HG03159 (cell line): ENCODE measurements at regions not wholly inside any gene's neighbourhood (a gene's known extent, or its start where the extent isn't known, plus 50 kb on each side); places are given as distances from the start of the nearest gene placed in this dataset.
"Not testable (repeated sequence)": the region's sequence is repeated elsewhere in the genome, so short reads cannot be mapped to it uniquely, and the experiment has no call there.

Experiments used
- ATAC-seq: cut with Tn5 transposase; IDR thresholded peaks from one replicate; pipeline ENCODE4 v1.9.1; 2021; ENCODE audit warnings: mild to moderate bottlenecking, moderate library complexity; ENCODE audit not compliant: unreplicated experiment

DNA sequence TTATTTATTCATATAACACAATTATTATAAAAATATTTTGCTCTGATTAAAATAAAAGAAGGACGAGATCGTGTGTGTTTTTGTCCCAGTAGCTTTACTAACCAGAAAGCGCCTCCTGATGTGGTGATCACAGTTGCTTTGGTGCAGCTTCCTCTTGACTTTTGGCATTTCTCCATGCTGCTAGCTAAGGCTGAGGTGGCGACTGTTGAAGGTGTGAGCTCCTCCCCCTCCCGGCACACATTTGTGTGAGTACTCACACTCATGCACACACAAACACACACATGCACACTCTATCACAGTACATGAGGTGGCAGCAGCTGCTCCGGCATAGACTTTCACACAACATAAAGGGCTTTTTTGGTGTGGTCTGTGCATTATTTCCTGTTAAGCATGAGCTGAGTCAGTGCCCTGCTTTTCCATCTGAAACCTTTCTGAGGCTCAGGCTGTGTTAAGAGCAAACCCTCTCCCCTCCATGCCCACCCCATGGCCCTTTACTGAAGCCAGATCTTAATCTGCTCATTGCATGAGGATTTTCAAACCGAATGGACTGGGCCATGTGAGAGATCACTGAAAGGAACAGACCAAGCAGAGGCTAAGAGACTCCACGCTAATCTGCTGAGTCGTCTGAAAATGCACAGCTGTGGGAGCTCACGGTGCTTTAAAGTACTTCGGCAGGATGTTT lies 53.3 kb downstream of the FOXD4L1 start:
- ATAC-seq = peak; percentile 82

DNA sequence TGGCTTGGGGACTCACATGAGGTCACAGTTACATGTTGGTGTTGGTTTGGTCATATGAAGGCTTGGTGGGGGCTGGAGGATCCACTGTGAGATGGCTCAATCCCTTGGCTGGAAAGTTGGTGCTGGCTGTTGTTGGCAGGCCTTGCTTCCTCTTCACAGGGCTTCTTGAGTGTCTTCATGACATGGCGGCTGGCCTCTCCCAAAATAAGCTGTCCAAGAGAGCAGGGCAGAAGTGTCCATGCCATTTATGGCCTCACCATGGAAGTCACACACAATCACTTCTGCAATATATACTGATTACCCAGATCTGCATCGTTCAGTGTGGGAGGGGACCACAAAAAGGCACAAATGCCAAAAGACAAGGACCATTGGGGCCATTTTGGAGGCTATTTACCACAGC lies 61.4 kb downstream of the FOXD4L1 start:
- ATAC-seq = not testable (repeated sequence)

DNA sequence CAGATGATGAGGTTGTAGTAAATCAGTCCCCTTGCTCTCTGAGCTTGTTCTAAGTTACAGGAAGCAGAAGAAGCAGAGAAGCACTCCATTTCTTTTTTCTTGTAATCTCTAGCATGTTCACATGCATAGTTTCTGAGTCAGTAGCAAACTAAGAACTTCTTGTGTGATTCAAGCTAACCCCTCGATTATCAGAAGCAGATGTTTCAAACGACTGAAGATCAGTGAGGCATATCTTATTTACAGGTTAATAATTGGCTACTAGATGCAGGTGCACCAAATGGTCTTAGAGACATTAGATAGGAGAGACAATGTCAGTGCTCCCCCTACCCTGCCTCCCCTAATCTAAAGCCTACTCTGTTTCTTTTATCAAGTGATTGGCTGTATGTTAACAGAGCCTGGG lies 64.2 kb downstream of the FOXD4L1 start:
- ATAC-seq = peak; percentile 92

DNA sequence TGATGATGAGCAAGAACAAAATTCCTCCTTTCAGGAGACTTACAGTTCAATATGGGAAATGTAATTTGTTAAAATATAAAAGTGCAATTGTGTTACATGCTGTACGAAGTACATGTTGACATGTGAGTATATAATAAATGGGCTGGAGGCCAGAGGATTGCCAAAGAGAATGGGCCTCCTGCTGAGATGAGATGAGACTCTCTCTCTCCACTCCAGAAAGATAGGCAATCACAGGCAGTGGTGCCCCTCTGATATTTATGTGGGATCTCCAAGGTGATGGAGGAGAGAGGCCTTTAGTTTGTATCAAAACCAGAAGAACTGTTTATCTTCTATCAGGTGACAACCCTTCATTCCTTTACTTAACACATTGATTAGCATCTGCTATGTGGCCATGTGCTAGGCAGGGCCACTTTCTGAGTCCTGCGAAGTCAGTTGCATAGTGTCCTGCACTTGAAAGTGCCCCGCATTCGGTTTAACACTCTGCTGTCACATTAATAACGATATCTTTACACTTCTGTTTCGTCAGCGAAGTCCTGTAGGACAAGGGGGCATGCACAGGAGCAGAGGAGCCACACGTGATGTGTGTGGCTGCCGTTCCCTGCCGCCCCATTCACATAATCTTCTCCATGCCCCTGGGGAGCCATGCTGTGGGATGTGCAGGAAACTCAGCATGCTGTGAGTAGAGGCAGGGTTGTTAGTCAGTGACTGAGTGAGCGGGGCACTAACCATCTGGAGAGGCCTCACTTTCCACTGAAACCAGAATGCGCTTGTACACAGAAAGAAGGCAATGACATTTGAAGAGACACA lies 60.2 kb upstream of the RABL2A start:
- not testable (repeated sequence) for ATAC-seq

DNA sequence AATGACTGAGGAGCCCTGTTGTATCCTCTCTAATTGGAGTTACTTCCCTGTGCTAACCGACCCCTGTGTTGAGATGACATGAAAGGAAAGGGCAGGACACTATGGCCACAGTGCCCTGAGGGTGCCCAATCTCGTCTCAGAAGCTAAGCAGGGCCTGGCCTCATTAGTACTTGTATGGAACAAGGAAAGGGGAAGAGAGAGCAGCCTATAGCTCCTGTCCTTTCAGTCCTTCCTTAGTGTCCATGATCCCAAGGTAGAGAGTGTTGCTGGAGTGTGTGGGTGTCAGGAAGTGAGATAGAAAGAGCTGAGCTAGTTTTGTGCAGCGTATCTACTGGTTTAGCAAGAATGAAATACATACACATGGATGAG lies 59.6 kb upstream of the RABL2A start:
- not testable (repeated sequence) for ATAC-seq

DNA sequence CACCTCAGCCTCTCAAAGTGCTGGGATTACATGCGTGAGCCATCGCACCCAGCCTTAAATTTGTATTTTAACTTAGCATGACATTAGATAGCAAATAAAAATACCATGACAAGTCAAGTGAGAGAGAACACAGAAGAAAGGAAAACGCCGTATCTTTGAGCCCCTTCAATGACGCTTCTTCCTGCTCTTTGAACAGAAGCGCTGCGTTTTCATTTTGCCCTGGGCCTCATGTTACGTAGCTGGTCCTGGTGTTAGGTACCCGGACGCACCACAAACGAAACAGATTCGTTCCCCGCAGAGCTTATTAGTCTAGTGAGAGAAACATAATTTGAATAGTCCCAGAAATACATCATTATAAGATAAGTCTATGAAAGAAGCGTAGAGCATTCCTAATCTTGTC lies 58.8 kb upstream of the RABL2A start:
- not testable (repeated sequence) for ATAC-seq

DNA sequence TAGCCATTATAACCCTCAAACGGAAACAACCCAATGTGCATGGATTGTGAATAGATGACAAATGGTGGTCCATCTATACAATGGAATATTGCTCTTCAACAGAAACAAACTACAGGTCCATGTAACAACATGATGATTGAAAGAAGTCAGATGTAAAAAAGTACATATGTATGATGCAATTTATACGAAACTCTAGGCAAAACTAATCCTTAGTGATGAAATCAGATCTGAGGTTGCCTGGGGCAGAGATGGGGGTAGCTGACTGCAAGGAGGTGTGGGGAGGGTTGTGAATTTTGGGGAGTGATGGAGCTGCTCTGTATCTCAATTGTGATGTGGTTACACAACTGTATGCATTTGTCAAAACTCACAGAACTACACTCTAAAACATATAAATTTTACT lies 57.0 kb upstream of the RABL2A start:
- not testable (repeated sequence) for ATAC-seq

DNA sequence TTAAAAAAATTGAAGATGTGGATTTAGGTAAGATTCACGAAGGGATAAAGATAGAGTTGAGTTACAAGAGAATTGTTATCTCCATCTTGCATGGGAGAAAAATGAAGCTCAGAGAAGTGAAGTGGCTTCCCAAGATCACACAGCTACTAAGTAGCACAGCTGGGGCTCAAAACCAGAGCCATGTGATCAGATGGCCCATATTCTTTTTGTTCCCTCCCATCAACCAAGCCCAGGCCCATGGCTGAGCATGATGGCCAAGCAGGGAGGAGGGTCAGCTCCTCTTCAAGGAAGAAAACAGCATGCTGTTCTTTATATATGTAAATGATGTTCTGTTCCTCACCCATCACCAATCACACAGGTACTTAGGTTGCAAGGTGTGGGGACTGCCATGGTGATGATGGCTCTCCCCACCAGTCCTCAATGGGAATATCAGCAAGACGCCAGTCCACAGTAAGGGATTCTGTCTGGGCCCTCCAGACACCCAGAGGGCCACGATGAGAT lies 56.5 kb upstream of the RABL2A start:
- not testable (repeated sequence) for ATAC-seq

DNA sequence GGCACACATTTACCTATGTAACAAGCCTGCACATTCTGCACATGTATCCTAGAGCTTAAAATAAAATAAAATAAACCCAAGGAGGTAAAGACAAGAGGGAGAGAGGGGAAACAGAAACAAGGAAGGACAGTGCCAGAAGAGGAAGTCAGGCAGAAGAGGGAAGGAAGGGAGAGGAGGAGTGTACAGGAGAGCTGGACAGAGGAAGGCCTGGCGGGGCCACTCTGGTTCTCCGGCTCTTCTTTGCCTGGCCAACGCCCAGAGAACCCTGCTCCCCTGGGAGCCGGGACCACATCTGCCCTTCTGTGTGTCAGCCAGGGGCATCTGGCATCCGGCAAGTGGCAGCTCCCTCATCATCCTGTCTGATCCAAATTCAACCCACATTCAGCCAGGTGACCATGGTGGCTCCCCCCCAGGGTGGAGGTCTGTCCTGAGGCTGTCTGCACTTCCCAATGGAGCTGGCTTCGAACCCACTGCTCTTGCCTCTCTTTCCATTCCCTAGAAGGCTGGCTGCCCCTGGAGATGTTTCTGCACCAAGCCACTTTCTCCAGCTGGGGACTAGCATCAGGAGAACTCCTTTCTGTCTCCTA lies 55.5 kb upstream of the RABL2A start:
- not testable (repeated sequence) for ATAC-seq

DNA sequence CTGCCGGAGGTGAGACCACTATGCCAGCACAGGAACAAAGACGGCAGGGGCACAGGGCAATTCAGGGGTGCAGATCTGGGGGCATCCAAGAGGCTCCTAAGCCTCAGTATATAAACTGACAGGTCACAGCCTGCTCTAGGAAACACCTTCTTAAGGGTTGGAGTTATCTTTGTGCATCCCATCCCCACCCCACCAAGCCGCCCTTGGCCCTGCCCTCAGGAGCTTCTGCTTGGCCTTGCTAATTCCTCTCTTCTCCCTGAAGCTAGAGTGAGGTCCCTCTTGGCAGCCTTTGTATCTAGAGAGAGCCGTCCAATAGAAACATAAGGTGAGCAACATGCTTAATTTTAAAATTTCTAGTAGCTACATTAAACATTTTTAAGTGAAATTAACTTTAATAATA lies 51.3 kb upstream of the RABL2A start:
- not testable (repeated sequence) for ATAC-seq

DNA sequence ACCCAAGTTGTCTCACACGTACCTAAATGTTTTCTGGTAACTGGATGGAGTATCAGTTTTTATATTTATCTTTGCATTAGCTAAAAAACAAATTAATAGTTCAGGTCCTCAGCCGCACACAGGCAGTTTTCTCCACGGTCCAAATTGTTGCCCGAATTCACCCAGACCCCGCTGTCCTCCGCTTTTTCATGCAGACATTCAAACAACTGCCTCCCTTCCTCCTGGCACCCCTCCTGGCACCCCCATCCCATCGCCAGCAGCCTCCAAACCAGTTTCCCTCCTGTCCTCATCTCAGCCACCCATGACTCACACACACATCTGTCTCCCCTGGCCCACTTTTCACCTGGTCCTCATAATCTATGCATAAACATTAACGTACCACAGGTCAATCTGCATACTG lies 50.7 kb upstream of the RABL2A start:
- ATAC-seq = not testable (repeated sequence)
